ENCODE measurements at regions not wholly inside any gene's neighbourhood (a gene's known extent, or its start where the extent isn't known, plus 50 kb on each side); places are given as distances from the start of the nearest gene placed in this dataset.

DNA sequence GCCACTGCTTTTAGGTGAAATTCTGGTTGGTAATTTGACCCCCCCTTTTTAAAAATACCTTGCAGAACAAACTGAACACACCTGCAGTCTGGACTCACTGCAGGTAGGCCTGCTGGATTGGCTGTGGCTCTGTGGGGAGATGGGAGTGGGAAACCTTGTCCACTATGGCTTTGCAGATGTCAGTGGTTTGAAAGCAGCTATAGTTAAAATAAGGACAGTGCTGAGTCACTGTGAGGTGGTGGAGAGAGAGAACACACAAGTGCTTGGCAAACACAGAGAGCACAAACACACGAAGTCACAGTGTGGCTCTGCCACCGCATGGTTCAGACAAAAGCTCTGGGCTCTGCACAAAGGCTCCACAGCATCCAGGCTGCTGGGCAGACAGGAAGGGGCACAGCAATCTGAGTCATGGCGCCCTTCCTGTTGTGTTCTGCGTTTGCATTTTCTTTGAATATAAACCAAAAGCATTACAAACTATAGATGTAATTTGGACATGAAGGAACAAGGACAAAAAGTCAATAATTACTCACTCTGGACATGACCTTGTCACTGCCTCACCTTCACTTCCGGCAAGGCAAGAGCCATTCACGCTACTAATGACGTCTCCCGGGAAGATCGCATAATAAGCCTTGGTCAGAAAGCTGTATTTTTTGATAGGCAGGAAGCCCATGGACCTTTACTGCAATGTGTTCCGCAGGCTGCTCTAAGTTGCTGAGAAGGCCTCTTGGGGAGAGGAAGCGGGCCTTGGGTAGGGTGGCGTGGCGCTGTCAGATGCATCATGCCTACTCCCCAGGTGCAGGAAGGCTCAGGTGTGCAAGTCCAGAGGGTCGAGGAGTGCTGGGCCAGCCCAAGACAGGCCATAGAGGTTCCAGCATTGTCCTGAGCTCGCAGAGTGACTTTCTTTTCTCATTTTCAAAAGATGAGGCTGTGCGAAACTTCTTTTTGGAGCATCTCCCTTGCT is 60.1 kb upstream of the MED9 start (continued):
- TF ChIP-seq KDM3A (CRISPR knock-in tag; IDR thresholded peaks at IDR 0.05; ENCODE audit: low read depth) (0 out of 2 replicates have a peak, but pooled peaks have one; percentile 34), XRCC5 (optimal IDR thresholded peaks at IDR 0.05; ENCODE audit: low read length) (no peak), ZNF124 (CRISPR knock-in tag; IDR thresholded peaks at IDR 0.05) (no peak), CBFB (CRISPR knock-in tag; IDR thresholded peaks at IDR 0.05) (no peak), ZNF746 (CRISPR knock-in tag; IDR thresholded peaks at IDR 0.05) (no peak), ZNF530 (CRISPR knock-in tag; IDR thresholded peaks at IDR 0.05; ENCODE audit: low read depth) (no peak), ZNF841 (CRISPR knock-in tag; IDR thresholded peaks at IDR 0.05; ENCODE audit: borderline replicate concordance) (no peak), MLLT10 (CRISPR knock-in tag; IDR thresholded peaks at IDR 0.05) (no peak), FOSL2 (CRISPR knock-in tag; IDR thresholded peaks at IDR 0.05) (peak; percentile 89), ZFP90 (CRISPR knock-in tag; IDR thresholded peaks at IDR 0.05; ENCODE audit: borderline replicate concordance) (no peak), SP140L (CRISPR knock-in tag; IDR thresholded peaks at IDR 0.05; ENCODE audit: borderline replicate concordance) (no peak), ZNF253 (CRISPR knock-in tag; IDR thresholded peaks at IDR 0.05; ENCODE audit: borderline replicate concordance) (no peak), ZNF296 (CRISPR knock-in tag; conservative IDR thresholded peaks at IDR 0.05) (no peak), ZNF451 (CRISPR knock-in tag; IDR thresholded peaks at IDR 0.05) (no peak), NR2C2 (CRISPR knock-in tag; IDR thresholded peaks at IDR 0.05; ENCODE audit: borderline replicate concordance) (peak; percentile 65), GZF1 (CRISPR knock-in tag; IDR thresholded peaks at IDR 0.05) (no peak), ATF7 (IDR thresholded peaks at IDR 0.05) (no peak), ATF7 (CRISPR knock-in tag; IDR thresholded peaks at IDR 0.05) (peak; percentile 66; the same call in 1 of the 2 replicates), CREB1 (IDR thresholded peaks at IDR 0.05) (peak; percentile 71), CREB1 (CRISPR knock-in tag; IDR thresholded peaks at IDR 0.05) (no peak), ZBTB8A (CRISPR knock-in tag; IDR thresholded peaks at IDR 0.05; ENCODE audit: borderline replicate concordance, low read depth) (no peak), ZSCAN21 (CRISPR knock-in tag; IDR thresholded peaks at IDR 0.05; ENCODE audit: borderline replicate concordance) (no peak), REL (CRISPR knock-in tag; conservative IDR thresholded peaks at IDR 0.05) (no peak), GATA4 (IDR thresholded peaks at IDR 0.05; ENCODE audit: borderline replicate concordance, low read depth) (no peak; the same call in 1 of the 2 replicates), CHD2 (IDR thresholded peaks at IDR 0.05; ENCODE audit: low read depth, low read length) (no peak)
- TF ChIP-seq, protein P1, sequence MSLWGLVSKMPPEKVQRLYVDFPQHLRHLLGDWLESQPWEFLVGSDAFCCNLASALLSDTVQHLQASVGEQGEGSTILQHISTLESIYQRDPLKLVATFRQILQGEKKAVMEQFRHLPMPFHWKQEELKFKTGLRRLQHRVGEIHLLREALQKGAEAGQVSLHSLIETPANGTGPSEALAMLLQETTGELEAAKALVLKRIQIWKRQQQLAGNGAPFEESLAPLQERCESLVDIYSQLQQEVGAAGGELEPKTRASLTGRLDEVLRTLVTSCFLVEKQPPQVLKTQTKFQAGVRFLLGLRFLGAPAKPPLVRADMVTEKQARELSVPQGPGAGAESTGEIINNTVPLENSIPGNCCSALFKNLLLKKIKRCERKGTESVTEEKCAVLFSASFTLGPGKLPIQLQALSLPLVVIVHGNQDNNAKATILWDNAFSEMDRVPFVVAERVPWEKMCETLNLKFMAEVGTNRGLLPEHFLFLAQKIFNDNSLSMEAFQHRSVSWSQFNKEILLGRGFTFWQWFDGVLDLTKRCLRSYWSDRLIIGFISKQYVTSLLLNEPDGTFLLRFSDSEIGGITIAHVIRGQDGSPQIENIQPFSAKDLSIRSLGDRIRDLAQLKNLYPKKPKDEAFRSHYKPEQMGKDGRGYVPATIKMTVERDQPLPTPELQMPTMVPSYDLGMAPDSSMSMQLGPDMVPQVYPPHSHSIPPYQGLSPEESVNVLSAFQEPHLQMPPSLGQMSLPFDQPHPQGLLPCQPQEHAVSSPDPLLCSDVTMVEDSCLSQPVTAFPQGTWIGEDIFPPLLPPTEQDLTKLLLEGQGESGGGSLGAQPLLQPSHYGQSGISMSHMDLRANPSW (CRISPR knock-in tag; IDR thresholded peaks at IDR 0.05; ENCODE audit: borderline replicate concordance), result no peak
- TF ChIP-seq, protein P2, sequence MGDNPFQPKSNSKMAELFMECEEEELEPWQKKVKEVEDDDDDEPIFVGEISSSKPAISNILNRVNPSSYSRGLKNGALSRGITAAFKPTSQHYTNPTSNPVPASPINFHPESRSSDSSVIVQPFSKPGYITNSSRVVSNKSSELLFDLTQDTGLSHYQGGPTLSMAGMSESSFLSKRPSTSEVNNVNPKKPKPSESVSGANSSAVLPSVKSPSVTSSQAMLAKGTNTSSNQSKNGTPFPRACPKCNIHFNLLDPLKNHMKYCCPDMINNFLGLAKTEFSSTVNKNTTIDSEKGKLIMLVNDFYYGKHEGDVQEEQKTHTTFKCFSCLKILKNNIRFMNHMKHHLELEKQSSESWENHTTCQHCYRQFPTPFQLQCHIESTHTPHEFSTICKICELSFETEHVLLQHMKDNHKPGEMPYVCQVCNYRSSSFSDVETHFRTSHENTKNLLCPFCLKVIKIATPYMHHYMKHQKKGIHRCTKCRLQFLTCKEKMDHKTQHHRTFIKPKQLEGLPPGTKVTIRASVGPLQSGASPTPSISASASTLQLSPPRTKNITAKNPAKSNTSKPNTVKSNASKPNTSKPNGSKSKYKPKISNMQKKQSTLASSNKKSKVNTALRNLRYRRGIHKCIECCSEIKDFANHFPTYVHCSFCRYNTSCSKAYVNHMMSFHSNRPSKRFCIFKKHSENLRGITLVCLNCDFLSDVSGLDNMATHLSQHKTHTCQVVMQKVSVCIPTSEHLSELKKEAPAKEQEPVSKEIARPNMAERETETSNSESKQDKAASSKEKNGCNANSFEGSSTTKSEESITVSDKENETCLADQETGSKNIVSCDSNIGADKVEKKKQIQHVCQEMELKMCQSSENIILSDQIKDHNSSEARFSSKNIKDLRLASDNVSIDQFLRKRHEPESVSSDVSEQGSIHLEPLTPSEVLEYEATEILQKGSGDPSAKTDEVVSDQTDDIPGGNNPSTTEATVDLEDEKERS (CRISPR knock-in tag; IDR thresholded peaks at IDR 0.05), result no peak
